ENCODE measurements at regions not wholly inside any gene's neighbourhood (a gene's known extent, or its start where the extent isn't known, plus 50 kb on each side); places are given as distances from the start of the nearest gene placed in this dataset.

DNA sequence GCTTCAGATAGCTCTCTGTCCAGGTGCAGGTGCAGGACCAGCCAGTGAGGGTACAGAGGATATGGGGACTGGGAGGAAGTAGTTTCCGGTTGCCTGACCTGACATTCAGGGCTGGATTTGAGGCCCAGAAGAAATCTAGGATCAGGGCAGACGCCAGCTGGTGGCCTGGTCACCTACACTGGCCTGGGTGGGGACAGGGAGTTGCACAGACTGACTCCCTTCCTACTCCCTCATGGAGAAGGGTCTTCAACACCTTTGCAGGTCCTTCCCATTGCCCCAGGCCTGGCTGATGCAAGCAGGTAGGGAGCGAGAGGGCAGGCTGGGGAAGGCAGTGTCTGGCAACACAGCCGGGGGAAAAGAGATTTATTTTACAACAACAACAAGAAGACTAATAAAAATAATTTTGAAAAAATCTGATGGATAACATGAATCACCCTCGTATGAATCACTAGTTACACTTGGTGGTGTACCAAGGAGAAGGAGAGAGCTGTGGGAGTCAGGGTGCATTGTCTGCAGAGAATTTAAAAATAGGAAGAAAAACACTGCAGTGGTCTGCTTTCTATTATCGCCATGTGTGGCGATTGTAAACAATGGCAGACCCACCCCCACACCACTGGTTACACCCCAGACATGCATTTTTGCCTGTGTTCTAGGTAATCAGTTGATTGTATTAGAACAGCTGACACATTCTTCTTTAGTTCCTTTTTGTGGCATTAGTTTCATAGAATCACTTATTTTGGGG lies 62.3 kb upstream of the SNX9 start:
- no peak for TF ChIP-seq POLR2A (IDR thresholded peaks at IDR 0.05)
- no peak for TF ChIP-seq EP300 (IDR thresholded peaks at IDR 0.05; ENCODE audit: low read depth)
- TF ChIP-seq, protein P1, sequence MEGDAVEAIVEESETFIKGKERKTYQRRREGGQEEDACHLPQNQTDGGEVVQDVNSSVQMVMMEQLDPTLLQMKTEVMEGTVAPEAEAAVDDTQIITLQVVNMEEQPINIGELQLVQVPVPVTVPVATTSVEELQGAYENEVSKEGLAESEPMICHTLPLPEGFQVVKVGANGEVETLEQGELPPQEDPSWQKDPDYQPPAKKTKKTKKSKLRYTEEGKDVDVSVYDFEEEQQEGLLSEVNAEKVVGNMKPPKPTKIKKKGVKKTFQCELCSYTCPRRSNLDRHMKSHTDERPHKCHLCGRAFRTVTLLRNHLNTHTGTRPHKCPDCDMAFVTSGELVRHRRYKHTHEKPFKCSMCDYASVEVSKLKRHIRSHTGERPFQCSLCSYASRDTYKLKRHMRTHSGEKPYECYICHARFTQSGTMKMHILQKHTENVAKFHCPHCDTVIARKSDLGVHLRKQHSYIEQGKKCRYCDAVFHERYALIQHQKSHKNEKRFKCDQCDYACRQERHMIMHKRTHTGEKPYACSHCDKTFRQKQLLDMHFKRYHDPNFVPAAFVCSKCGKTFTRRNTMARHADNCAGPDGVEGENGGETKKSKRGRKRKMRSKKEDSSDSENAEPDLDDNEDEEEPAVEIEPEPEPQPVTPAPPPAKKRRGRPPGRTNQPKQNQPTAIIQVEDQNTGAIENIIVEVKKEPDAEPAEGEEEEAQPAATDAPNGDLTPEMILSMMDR (IDR thresholded peaks at IDR 0.05): no peak
- no peak for TF ChIP-seq POLR2AphosphoS5 (IDR thresholded peaks at IDR 0.05)
- Histone ChIP-seq H3K27me3 (no peaks in the 10 kb centered on the region), H3K4me1 (peaks cover 34 to 62% (median 50%) of the 10 kb centered on the region in 4 donors), H3K9me3 (no peaks in the 10 kb centered on the region), H3K4me3 (no peak overlapping the region), H3K27ac (peak overlapping the region; percentile 22 to 57 (median 42)), H3K36me3 (no peaks in the 10 kb centered on the region)
- DNase-seq: no peak
- WGBS, 2 donors (ENCODE audit: low coverage in 1 of 2): 60 to 75% methylated on average over 5 to 7 of the region's 7 CpGs
- in situ Hi-C loops (cut with MboI; ENCODE audit: low pct_ligation_motif_present in 1 of 4, low pct_unique_long_range_greater_than_20kb in 1 of 4, low sequenced_read_pairs in 3 of 4) (loop anchor here in 3 of 4 donors (5.0 to 25.0 kb wide), 3 partner anchors 54 to 302 kb away; no protein-coding TSS in a partner anchor), intact Hi-C loops (cut with DNase I; ENCODE audit: low total_unique reads) (no loop called here)

DNA sequence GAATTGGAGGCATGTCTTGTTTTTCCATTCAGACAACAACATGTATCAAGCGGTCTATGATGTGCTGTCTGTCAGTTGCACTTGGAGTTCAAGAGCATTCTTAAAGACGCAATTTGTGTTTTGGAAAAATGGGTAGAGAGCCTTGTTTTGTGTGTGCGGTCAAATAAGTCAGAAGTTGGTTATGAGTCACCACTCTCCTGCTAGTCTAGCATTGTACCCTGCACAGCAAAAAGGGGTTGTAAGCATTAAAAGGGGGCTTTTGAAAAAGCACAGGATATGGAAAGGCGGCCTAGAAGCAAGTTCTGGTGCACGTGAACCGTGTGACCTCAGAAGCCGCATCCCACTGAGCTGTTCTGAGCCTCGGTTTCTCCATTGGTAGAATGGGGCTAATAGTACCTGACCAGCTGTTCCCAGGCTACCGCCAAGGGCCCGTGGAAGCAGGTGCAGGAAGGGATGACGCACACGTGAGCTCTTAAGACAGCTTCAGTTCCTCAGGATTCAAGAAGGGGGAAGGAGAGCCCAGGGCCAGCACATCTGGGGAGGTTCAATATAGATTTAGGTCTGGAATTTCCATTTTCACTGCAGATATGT lies 61.6 kb upstream of the SNX9 start:
- intact Hi-C loops (cut with DNase I; ENCODE audit: low total_unique reads) (no loop called here), in situ Hi-C loops (cut with MboI; ENCODE audit: low pct_ligation_motif_present in 1 of 4, low pct_unique_long_range_greater_than_20kb in 1 of 4, low sequenced_read_pairs in 3 of 4) (loop anchor here in 3 of 4 donors (5.0 to 25.0 kb wide), 3 partner anchors 53 to 301 kb away; no protein-coding TSS in a partner anchor)
- Histone ChIP-seq H3K4me1 (peaks cover 34 to 60% (median 48%) of the 10 kb centered on the region in 4 donors), H3K9me3 (no peaks in the 10 kb centered on the region), H3K36me3 (no peaks in the 10 kb centered on the region), H3K27ac (peak overlapping the region; percentile 30 to 84 (median 48)), H3K4me3 (no peak overlapping the region), H3K27me3 (no peaks in the 10 kb centered on the region)
- DNase-seq: no peak
- TF ChIP-seq POLR2A (IDR thresholded peaks at IDR 0.05): no peak
- TF ChIP-seq, protein P1 (IDR thresholded peaks at IDR 0.05): no peak
- TF ChIP-seq EP300 (IDR thresholded peaks at IDR 0.05; ENCODE audit: low read depth): peak; percentile 50
- 67 to 69% methylated on average over 6 to 12 of the region's 12 CpGs for WGBS, 2 donors (ENCODE audit: low coverage in 1 of 2)

DNA sequence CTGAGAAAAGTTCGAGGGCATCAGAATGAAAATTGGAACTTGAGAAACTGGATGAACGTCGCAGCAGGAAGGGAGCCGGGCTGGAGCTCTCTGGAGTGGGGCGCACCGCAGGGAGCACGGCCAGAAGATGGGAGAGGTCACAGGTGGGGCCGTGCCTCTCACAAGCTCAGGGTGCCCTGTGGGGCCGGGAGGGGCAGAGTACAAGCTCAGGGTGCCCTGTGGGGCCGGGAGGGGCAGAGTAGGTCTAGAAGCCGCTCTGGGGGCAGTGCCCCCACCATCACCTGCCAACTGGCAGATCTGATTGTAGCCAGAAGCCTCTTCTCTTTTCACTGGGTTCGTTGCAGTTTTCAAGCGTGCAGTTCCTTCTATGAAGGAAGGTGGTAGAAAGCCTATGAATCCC lies 61.1 kb upstream of the SNX9 start:
- Histone ChIP-seq H3K4me1 (peaks cover 32 to 56% (median 43%) of the 10 kb centered on the region in 4 donors), H3K36me3 (no peaks in the 10 kb centered on the region), H3K9me3 (no peaks in the 10 kb centered on the region), H3K27me3 (no peaks in the 10 kb centered on the region), H3K27ac (peak overlapping the region; percentile 30 to 84 (median 48)), H3K4me3 (no peak overlapping the region)
- in situ Hi-C loops (cut with MboI; ENCODE audit: low pct_ligation_motif_present in 1 of 4, low pct_unique_long_range_greater_than_20kb in 1 of 4, low sequenced_read_pairs in 3 of 4) (loop anchor here in 3 of 4 donors (5.0 to 25.0 kb wide), 3 partner anchors 53 to 300 kb away; no protein-coding TSS in a partner anchor), intact Hi-C loops (cut with DNase I; ENCODE audit: low total_unique reads) (no loop called here)
- TF ChIP-seq EP300 (IDR thresholded peaks at IDR 0.05; ENCODE audit: low read depth): no peak
- TF ChIP-seq POLR2A (IDR thresholded peaks at IDR 0.05): no peak
- TF ChIP-seq, protein P1 (IDR thresholded peaks at IDR 0.05): no peak
- no peak for TF ChIP-seq POLR2AphosphoS5 (IDR thresholded peaks at IDR 0.05)
- 80 to 96% methylated on average over 3 to 13 of the region's 13 CpGs for WGBS, 2 donors (ENCODE audit: low coverage in 1 of 2)
- DNase-seq: no peak

DNA sequence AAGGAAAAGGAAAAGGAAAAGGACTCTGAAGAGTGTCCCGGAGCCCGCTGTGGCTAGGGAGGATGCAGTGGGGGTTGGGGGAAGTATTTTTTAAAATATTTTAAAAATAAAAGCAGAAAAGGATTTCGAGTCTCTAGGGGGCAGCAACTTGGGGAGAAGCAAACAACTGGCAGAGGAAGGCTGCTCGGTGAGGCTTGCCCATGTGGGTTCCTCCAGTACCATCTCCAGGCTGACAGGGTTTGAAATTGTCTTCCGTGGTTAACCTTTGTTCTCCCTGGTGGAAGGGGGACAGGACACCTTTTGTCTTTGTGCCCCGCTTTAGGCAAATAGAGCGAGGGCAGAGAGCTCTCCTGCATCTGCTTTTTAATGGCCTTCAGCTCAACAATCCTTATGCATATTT lies 60.4 kb upstream of the SNX9 start:
- Histone ChIP-seq H3K27me3 (no peaks in the 10 kb centered on the region), H3K9me3 (no peaks in the 10 kb centered on the region), H3K27ac (peak overlapping the region; percentile 80 to 84 (median 81)), H3K4me1 (peaks cover 26 to 52% (median 40%) of the 10 kb centered on the region in 4 donors), H3K4me3 (no peak overlapping the region), H3K36me3 (no peaks in the 10 kb centered on the region)
- TF ChIP-seq, protein P1 (IDR thresholded peaks at IDR 0.05): no peak
- TF ChIP-seq POLR2A (IDR thresholded peaks at IDR 0.05) (no peak), POLR2AphosphoS5 (IDR thresholded peaks at IDR 0.05) (no peak)
- 47 to 69% methylated on average over 3 to 7 of the region's 7 CpGs for WGBS, 2 donors (ENCODE audit: low coverage in 1 of 2)
- in situ Hi-C loops (cut with MboI; ENCODE audit: low pct_ligation_motif_present in 1 of 4, low pct_unique_long_range_greater_than_20kb in 1 of 4, low sequenced_read_pairs in 3 of 4) (loop anchor here in 3 of 4 donors (5.0 to 25.0 kb wide), 3 partner anchors 52 to 300 kb away; no protein-coding TSS in a partner anchor), intact Hi-C loops (cut with DNase I; ENCODE audit: low total_unique reads) (no loop called here)
- no peak for DNase-seq
